ENCODE measurements at regions not wholly inside any gene's neighbourhood (a gene's known extent, or its start where the extent isn't known, plus 50 kb on each side); places are given as distances from the start of the nearest gene placed in this dataset.
A peak's percentile ranks its signal among the peaks of the same experiment; 100 is the strongest.

DNA sequence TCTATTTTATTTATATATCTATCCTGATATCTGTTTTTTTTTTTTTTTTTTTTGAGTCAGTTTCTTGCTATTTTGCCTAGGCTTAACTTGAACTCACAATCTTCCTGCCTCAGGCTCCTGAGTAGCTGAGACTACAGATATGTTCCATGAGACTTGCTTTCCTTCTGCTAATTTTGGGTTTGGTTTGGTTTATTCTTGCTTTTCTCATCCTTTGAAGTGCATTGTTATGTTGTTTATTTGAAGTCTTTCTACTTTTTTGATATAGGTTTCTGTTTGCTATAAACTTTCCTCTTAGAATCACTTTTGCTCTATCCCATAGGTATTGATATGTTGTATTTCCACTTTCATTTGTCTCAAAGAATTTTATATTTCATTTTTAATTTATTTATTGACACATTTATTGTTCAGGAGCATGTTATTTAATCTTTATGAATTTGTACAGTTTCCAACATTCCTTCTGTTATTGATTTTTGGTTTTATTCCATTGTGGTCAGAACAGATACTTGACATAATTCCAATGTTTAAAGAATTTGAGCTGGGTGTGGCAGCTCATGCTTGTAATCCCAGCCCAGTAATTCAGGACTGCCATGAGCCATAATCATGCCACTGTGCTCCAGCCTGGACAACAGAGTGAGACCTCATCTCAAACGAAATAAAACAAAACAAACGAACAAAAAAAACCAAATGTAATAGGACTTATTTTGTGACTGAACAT lies 62.3 kb upstream of the PLSCR4 start:
- no peak for DNase-seq (ENCODE audit: low read depth in 2 of 3, low spot score in 2 of 3)

DNA sequence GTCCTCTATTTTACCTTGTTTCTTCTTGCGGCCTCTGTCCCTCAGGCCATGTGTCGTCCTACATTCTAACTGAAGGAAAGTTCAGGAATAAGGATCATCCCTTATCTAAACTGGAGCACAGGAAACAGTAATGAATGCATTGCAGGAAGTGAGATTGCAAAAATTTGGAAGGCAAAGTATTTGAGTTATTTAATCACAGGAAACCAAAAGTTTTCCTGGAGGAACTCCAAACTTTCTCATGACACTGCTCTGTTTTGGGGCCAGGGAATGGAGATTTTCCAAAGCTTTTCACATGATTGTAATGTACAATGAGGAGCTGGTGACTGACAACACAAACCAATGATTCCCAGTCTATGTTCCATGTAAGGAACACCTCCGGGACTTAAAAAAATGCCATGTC lies 57.8 kb upstream of the PLSCR4 start:
- DNase-seq (ENCODE audit: low read depth in 2 of 3, low spot score in 2 of 3): no peak

- DNase-seq (ENCODE audit: low read depth in 2 of 3, low spot score in 2 of 3): peak in 1 of 3 donors; percentile 35
Measured at GRCh38 chr3:146308222-146308621, 57.3 kb upstream of the PLSCR4 start.

DNA sequence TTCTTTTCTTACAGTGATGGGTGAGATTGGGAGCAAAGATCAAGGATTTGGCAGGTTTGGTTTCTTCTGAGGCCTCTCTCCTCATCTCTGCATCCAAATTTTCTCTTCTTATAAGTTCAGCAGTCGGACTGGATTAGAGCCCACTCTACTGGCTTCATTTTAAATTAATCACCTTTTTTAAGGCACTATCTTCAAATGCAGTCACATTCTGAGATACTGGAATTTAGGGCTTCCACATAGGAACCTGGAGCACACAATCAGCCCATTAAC lies 56.5 kb upstream of the PLSCR4 start:
- DNase-seq (ENCODE audit: low read depth in 2 of 3, low spot score in 2 of 3): no peak

- no peak for DNase-seq (ENCODE audit: low read depth in 2 of 3, low spot score in 2 of 3)
Measured at GRCh38 chr3:146306656-146307455, 56.0 kb upstream of the PLSCR4 start.

DNA sequence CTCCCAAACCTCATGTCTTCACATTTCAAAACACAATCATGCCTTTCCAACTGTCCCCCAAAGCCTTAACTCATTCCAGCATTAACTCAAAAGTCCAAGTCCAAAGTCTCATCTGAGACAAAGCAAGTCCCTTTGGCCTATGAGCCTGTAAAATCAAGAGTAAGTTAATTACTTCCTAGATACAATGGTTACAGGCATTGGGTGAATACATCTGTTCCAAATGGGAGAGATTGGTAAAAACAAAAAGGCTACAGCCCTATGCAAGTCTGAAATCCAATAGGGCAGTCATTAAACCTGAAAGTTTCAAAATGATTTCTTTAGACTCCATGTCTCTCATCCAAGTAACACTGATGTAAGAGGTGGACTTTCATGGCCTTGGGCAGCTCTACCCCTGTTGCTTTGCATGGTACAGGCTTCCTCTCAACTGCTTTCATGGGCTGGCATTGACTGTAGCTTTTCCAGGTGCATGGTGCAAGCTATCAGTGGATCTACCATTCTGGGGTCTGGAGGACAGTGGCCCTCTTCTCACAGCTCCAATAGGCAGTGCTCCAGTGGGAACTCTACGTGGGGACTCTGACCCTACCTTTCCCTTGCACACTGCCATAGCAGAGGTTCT lies 55.0 kb upstream of the PLSCR4 start:
- DNase-seq (ENCODE audit: low read depth in 2 of 3, low spot score in 2 of 3): no peak

DNA sequence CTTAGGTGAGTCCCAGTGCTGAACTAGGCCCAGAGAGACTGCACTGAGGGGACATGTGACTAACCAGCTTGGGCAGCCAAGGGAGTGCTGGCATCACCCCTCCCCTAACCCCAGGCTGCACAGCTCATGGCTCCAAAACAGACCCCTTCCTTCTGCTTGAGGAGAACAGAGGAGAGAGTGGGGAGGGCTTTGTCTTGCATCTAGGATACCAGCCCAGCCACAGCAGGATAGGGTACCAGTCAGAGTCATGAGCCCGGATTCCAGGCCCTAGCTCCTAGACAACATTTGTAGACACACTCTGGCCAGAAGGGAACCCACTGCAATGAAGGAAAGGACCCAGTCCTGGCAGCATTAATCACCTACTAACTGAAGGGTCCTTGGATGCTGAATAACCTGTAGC lies 49.9 kb upstream of the PLSCR4 start:
- DNase-seq (ENCODE audit: low read depth in 2 of 3, low spot score in 2 of 3): no peak
